SK-N-SH (cell line): ENCODE measurements at regions not wholly inside any gene's neighbourhood (a gene's known extent, or its start where the extent isn't known, plus 50 kb on each side); places are given as distances from the start of the nearest gene placed in this dataset.

Experiments used
- CHD2 ChIP-seq: fragments of 150-350 bp; IDR thresholded peaks from 2 replicates; pipeline ENCODE4 v1.6.1; 2018; ENCODE audit warnings: low read length; ENCODE audit not compliant: partially characterized antibody
- CTCF ChIP-seq: fragments of 200-600 bp; sonication (generic); IDR thresholded peaks from 2 replicates; pipeline ENCODE4 v1.6.1; 2017; ENCODE audit warnings: antibody characterized with exemption, mild to moderate bottlenecking, moderate library complexity
- EZH2phosphoT487 ChIP-seq: fragments of 200-600 bp; sonication (generic); IDR thresholded peaks from 2 replicates; pipeline ENCODE4 v1.6.1; 2017; ENCODE audit warnings: low read depth, mixed run types, mild to moderate bottlenecking, antibody characterized with exemption, moderate library complexity, borderline replicate concordance
- JUND ChIP-seq: IDR thresholded peaks from 2 replicates; pipeline ENCODE4 v1.4.0; 2012
- MXI1 ChIP-seq: IDR thresholded peaks from 2 replicates; pipeline ENCODE4 v1.6.1; 2012; ENCODE audit warnings: mild to moderate bottlenecking, low read depth, low read length, improper control_type of control experiment
- NFIC ChIP-seq: IDR thresholded peaks from 2 replicates; pipeline ENCODE4 v1.4.0; 2012; ENCODE audit warnings: borderline replicate concordance
- NRF1 ChIP-seq: IDR thresholded peaks from 2 replicates; pipeline ENCODE4 v1.6.1; 2012; ENCODE audit warnings: low read depth, mild to moderate bottlenecking, low read length
- POLR2AphosphoS5 ChIP-seq: IDR thresholded peaks from 2 replicates; pipeline ENCODE4 v1.6.1; 2012; ENCODE audit warnings: low read depth, low read length
- RAD21 ChIP-seq: IDR thresholded peaks from 2 replicates; pipeline ENCODE4 v1.6.1; 2012; ENCODE audit warnings: mild to moderate bottlenecking, low read length
- RCOR1 ChIP-seq: fragments of 150-350 bp; IDR thresholded peaks from 2 replicates; pipeline ENCODE4 v1.6.1; 2017; ENCODE audit warnings: antibody characterized with exemption, low read length
- REST ChIP-seq: IDR thresholded peaks from 2 replicates; pipeline ENCODE4 v1.6.1; 2012; ENCODE audit warnings: mild to moderate bottlenecking, low read depth, low read length, moderate library complexity
- SIN3A ChIP-seq: IDR thresholded peaks from 2 replicates; pipeline ENCODE4 v1.6.1; 2012; ENCODE audit warnings: low read depth, mild to moderate bottlenecking, low read length, moderate library complexity, borderline replicate concordance
- TEAD4 ChIP-seq: IDR thresholded peaks from 2 replicates; pipeline ENCODE4 v1.4.0; 2012; ENCODE audit warnings: mild to moderate bottlenecking, borderline replicate concordance; ENCODE audit not compliant: insufficient read depth
- USF2 ChIP-seq: fragments of 150-350 bp; IDR thresholded peaks from 2 replicates; pipeline ENCODE4 v1.6.1; 2017; ENCODE audit warnings: antibody characterized with exemption, low read length, low read depth, borderline replicate concordance

GRCh38 chr16:85992359-85992758 is 93.4 kb downstream of the IRF8 start:
- TF ChIP-seq POLR2AphosphoS5 (no peak), CTCF (no peak), RCOR1 (no peak), RAD21 (no peak), REST (no peak), TEAD4 (no peak), EZH2phosphoT487 (no peak), MXI1 (no peak), SIN3A (no peak), JUND (no peak), NRF1 (no peak), CHD2 (no peak), USF2 (no peak), NFIC (no peak)
